GM18508 (cell line): ENCODE measurements at regions not wholly inside any gene's neighbourhood (a gene's known extent, or its start where the extent isn't known, plus 50 kb on each side); places are given as distances from the start of the nearest gene placed in this dataset.
A peak's percentile ranks its signal among the peaks of the same experiment; 100 is the strongest.

Experiments
- ATAC-seq: cut with Tn5 transposase; IDR thresholded peaks from one replicate; pipeline ENCODE4 v1.9.1; 2021; ENCODE audit warnings: moderate number of reproducible peaks; ENCODE audit not compliant: insufficient read depth, unreplicated experiment

DNA sequence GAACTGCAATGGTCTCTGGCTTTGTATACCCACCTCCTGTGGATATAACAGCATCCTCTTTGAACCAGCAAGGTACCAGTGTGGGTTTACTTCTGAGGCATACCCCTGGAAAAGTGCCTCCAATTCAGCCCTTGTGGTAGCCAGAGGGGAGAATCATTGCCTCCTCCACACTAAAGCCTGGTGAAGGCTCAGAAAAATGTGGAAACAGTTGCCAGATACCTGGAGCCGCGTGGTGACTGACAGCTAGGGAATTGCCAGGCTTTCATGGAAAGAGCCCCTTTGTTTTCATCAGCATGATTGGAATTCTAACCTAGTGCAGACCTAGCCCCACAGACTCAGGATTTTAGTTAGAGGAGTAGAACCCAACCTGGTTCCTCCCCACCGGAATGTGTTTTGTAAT is 168.6 kb upstream of the KLF3 start:
- no peak for ATAC-seq

DNA sequence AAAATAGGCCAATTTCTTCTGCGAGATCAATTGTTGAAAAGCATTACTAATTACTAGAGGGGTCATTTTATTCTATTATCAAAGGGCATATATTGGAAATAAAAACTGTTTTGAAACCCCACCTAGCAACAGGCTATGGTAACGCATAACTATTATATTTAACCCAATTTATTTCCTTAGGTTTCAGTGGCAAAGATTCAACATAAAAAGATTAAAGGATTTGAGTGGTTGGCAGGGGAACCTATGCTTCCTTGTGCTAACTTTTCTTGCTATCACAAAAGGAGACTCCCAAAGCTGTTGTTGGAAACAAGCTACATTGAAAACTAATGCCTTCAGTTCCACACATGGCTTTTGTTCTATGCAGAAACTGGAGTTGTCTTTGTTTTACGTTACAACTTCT is 166.9 kb upstream of the KLF3 start:
- ATAC-seq, result no peak

DNA sequence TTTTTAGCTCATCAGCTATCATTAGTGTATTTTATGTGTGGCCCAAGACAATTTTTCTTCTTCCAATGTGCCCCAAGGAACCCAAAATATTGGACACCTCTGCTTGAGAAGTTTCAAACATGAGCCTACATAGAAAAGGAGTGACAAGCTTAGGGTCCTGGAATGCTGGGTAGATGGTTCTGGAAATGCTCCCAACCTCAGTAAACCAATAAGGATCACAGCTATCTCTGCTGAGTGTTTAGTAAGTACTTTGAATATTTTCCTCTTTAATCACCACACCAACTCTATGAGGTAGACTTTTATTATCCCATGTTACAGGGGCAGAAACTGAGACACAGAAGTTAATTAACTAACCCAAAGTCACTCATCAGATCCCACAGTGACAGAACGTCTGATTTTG is 164.9 kb upstream of the KLF3 start:
- no peak for ATAC-seq

DNA sequence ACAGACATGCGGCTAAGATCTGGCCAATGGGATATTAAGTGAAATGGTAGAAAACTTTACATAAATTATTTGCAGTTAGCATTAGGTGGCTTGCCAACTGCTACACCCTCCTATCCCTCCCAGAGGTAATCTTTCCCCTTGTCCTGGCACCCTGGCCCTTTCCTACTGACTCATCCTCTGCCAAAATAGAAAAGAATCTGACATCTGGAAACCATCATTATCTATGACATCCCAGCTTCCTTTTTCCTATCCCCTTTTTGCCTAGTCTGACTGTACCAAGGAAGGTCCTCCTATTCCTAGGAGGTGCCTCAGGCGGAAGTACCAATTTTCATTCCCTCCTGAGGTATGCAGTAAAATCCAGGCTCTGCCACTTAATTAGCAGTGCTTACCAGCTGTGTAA is 163.6 kb upstream of the KLF3 start:
- ATAC-seq, result no peak

DNA sequence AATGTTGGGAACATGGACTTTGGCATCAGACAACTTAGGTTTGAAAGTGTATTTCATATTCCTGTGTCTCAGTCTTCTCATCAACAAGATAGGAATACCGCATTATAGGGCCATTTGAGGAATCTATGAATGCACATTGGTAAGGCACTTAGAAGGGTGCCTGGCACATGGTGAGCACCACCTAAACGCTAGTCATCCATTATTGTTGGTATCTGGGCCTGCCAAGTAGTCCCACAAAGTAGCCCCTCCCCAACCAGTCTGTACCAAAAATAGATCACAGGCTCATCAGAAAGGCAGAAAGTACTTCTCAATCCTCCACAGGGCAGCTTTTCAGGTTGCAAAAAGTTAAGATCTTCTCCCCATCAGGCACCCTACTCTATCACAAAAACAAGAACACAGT is 162.3 kb upstream of the KLF3 start:
- ATAC-seq, result no peak

DNA sequence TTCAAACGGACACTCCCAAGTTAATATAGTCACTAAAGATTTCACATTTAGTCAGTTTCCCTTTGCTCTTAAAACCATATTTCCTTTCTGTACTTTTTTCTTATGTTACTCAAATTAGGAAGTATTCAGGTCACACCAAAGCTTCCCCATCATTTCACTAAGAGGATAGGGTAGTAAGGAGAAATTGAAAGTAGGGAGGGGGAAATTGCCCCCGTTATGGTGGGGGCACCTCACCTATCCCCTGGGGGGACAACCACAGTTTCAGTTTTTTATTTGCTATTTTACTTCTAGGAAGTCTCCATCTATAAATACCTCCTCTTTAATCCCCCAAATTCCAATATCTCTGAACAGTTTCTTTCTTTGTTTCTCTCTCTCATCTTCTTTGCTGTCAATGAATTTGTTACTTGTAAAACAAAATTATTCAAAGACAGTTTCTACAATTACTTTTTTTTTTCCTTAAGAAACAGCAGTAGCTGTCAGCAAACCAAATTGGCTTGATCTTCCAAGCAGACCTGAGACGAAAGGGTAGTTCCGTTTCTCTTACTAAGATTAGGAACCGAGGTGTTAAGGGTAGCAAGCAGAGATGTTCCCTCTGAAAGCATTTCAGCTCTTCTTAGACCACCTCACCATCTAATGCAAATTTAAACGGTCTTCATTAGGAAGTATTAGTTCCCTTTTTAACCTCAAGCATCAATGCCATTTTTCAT is 160.2 kb upstream of the KLF3 start:
- ATAC-seq, result peak; percentile 79

DNA sequence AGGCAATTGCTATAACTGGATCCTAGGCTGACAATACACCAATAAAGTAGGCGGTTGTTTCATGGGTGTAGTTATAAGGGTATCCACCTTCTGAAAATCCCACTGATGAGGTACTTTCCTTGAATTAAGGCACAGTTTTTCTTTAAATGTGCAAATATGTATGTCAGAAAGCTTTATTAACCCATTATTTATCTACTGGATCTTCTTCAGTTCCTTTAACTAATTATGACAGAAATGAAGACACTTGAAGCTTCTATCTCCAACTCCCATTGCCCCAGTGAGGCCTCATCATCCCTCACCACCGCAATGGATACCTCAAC is 159.6 kb upstream of the KLF3 start:
- no peak for ATAC-seq

DNA sequence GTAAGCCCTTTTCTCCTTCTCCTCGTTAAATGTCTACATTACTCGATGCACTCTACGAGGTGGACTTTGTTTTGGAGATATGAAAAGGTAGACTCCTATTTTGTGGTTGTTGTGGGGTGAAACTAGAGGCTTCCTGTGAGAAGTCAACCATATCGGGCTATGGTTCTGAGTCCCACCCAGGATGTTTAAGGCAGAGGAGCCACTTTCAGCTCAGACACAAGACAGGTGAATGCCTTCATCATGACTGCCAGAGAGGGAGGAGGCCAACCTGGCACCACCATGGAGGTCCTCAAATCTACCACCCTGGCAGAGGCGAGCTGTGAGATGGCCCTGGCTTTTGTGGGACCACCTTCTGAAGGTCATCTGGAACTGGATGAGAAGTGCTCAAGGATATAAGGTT is 154.4 kb upstream of the KLF3 start:
- no peak for ATAC-seq

DNA sequence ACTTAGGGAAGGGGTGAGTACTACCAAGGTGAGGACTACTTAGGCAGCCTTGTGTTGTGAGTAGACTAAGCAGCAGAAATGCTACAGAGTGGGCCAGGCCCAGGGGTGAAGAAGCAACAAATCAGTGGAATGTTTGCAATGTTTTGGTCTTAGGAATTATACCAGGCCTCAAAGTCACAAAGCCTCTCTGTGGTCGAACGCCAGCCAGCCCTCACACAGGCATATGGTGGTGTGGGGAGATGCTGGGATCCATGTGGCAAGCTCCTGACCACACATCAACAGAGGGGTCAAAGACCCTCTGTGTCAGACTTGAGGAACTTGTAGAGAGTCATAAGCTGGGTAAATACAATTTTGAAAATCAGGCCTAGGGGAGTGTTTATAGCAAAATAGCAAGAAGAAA is 153.8 kb upstream of the KLF3 start:
- ATAC-seq, result no peak

DNA sequence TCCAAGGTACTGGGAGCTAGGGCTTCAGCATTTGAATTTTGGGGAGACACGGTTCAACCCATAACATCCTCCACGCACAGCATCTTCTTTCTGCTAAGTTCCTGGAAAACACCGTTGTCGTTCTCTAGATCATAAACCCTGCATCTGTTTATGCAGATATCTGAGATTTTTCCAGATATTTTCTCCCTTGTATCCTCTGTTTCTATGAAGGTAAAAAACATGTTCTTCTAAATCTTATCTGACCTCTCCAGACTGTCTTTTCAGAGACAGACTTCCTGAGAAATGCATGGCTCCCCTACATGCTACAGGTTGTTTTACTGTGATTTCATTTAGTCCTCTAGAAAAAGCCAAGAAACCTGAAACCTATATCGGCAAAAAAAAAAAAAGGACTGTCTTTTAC is 152.3 kb upstream of the KLF3 start:
- no peak for ATAC-seq

DNA sequence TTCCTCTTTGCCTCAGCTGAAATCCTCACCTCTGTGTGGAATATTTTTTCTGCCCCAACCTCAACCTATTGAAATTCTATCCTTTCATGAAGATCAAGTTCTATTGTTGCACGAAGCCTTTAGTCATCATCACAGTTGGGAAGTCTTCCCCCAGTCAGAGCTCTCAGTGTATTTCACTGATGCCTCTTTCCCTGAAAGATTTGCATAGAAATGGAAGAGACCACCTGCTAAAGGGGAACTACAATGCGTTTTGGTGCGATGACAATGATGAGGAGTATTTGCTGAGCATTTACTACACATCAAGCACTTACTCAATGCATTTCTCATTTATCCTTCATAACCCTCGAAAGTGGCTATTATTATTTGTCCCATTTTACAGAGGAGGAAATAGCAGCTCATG is 151.2 kb upstream of the KLF3 start:
- ATAC-seq, result no peak

DNA sequence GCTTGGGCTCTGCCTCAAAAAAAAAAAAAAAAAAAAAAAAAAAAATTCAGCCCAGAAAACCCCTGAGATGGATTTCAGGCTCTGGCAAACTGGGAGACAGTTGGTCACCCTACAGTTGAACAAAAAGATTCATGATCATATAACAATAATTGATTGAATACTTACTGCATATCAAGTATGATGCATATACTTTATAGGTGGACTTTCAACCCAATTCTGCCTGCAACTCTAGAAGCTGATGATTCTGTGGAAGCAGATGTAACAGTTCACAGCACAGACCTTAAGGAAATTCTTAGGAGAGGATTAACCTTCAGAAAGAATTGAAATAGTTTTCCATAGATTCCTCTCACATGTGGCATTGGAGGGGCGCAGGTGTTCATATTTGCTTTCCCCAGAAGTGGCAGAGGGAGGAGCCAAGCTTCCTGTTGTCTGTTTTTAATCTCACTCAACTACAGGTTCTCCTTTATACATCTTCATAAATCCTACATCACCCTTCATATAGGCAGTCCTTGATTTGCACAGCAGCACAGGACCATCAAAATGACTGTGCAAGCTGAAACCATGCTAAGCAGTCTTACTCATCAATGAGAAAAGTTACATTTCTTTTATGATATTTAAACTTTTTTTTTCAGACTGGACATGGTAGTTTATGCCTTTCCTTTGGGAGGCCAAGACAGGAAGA is 149.4 kb upstream of the KLF3 start:
- no peak for ATAC-seq

DNA sequence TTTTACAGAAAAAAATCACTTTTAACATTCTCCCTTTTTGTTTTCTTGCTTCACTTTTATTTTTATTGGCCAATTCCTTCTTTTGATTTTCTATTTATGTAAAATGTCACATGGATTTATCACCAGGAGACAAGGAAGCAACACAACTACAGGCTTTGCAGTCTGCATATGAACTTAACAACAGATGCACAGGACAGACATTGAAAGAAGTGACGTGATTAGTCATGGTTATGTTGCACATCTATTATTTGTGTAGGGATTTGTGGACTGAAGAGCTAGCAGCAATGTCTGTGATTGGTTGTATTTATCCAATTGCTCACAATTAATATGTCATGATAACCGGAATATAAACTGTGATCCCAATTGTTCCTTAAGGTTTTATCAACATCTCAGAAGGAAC is 147.8 kb upstream of the KLF3 start:
- ATAC-seq, result no peak

DNA sequence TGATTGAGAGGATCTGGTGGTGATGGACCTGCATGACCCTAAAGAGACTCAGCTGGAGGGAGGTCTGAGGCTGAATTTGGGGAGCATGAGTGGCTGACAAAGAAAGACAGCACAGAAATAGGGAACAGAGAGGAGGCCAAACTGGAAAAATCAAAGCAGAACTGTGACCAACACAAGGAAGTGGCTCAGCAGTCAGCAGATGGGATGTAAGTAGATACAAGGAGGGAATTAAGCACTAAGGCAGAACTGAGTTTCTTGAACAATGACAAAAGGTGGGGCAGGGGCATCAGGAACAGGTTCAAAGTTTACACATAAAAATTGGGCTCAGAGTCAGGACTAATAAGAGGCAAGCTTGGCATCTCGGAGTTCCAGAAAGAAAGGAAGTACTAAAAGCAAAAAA is 144.3 kb upstream of the KLF3 start:
- ATAC-seq, result no peak

DNA sequence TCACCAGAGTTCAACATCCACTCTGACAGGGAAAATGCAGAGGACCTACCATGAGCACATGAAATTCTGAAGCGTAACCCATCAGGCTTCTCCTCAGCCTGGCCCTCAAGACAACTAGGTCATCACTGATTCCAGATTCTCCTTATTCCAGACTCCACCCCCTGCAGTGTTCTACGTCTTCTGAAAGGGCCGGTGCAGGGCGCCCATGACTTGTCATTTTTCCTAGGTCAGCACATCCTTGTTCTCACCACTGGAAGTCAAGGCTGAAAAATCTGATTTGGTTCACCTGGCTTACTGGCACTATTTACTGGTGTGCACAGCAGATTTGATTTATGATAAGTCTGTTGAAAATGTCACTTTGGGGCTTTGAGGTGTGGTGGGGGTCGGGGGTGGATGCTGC is 140.9 kb upstream of the KLF3 start:
- no peak for ATAC-seq

DNA sequence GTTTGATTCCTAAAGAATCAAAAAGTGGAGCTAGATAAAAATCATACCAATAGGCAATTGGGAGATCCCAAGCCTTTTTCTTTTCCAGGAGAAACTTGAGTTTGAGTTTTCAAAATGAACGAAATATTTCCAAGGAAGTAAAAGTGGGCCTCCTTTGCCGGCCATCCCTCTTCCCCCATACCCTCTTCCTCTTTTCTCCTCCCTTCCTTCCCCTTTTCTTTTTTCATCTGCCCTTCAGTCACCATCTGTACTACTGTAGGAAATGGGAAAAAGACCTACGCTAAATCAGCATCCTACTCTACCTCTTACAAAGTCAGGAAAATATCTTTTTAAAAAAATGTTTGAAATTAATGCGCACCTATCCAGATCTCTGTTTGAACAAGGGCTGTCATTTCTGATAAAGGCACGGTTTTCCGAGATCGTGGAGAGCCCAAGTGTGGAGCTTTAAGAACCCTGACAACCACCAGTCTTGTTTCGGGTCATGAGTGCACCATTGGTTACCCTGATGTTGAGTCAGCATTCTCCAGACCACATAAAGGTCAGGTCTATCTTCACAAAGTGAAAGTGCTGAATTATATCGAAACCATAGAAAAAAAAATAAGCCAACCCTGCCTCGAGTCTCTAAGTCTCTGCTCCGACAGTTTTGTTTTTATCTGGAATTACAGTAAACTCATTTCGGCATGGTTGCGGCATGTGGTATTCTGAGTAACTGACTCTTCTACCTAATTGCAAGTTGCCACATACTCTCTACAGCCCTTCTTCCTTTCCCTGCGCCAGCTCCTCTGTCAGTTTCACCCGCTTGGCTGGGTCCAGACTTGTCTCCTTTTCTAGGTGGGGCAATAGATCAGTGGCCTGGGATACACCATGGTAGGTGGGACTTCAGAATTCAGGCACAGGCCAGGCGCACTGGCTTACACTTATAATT is 140.2 kb upstream of the KLF3 start:
- ATAC-seq, result peak; percentile 97

DNA sequence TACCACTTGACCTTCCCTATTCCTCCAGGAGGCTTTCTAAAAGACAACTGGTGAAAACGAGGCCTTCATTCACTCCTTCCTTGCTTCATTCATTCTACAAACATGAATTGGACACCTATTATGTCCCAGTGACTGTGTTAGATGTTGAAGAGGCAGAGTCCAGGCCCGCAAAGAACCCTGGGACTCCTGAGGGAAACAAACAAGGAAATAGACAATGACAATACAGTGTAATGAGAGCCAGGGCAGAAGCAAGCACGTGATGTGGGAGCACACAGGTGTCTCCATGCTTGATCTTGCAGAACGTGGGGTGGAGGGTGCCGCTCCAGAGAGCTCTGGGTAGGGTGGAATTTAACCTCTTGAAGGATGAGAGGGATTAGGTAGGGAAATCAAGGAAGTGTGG is 137.6 kb upstream of the KLF3 start:
- ATAC-seq, result no peak

DNA sequence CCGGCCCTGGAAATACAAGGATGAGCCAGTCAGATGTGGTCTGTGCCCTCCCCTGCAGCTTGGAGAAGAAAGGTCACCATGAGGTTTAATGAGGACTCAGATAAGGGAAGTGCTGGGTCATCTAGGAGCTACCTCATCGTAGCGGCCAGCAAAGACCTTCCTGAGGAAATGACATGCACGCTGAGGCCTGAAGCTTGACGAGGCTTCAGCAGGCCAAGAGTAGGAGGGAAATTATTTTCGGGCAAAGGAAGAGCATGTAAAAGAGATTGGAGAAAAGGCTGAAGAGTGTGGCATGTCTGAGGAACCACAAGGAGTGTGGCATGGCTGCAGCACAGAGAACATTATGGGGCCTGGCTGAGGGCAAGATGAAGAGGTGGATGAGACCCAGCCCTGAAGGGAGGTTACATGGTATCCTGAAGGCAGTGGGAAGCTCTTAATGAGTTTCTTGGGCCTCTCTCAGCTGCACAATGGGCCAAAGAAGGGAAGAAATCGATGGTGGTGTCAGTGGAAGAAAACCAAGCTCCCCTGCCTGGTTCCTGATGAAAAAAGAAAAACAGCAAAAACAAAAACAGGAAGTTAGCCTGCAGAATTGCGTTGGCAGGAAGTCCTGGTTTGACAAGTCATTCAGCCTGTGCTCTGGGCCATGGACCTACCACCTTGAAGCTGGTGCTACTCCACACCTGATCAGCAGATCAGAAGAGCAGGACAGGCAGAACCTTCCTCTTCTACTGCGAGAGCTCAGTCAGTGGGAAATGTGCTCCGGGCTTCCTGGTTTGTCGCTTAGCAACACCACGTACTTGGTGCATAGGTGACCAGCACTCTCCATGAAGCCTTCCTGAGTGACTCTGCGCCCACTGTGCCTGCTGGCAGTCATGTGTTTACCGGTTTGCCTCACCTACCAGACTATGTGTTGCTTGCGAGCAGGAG is 134.5 kb upstream of the KLF3 start:
- peak; percentile 66 for ATAC-seq

DNA sequence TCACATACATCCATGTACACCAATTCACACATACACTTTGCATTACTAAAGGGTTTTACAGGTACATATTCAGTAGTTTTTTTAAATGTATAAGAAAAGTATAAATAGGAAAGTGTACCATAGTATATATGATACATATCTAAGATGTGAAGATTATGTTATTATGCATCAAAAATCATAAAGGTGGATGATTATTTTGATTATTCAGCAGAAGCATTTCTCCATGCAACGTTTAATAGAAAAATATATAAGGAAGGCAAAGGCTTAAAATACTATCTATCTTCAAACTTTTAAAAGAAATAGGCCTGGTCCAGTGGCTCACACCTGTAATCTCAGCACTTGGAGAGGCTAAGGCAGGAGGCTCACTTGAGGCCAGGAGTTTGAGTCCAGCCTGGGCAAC is 133.5 kb upstream of the KLF3 start:
- ATAC-seq, result no peak

DNA sequence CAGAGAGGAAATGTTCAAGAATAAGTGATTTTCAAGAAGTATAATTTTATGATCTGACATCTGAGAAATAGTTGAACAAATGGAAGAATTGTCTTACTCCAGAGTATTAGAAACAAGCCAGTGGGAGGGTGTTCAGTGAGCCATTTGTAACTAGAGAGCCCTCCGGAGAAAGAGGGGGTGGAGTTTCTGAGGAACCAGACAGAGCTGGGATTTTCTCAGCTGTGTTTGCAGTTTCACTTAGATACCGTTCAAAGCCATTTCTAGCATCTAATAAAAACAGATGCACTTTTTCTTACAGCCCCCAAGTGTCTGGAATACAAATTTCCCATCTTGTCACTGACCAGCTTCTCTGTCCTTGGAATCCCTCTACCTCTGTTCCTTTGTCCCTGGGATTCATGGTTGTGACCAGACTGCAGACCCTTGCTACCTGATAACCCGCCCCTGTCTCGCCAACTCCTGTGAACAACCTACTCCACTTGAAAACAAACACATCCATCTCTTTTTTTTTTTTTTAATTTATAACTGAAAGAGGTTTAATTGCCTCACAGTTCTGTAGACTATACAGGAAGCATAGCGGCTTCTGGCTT is 132.8 kb upstream of the KLF3 start:
- ATAC-seq, result no peak
